AG08395 (cell line): ENCODE measurements at regions not wholly inside any gene's neighbourhood (a gene's known extent, or its start where the extent isn't known, plus 50 kb on each side); places are given as distances from the start of the nearest gene placed in this dataset.
A peak's percentile ranks its signal among the peaks of the same experiment; 100 is the strongest.
"Not testable (repeated sequence)": the region's sequence is repeated elsewhere in the genome, so short reads cannot be mapped to it uniquely, and the experiment has no call there.

Source experiments
- DNase-seq: peaks from one replicate; pipeline ENCODE4 v3.0.0; 2012; ENCODE audit warnings: mixed read lengths, low spot score

GRCh38 chr7:33784000-33784399 lies 121.3 kb upstream of the BMPER start:
- no peak for DNase-seq

GRCh38 chr7:33788531-33788930 lies 116.8 kb upstream of the BMPER start:
- no peak for DNase-seq

GRCh38 chr7:33789871-33790630 lies 115.3 kb upstream of the BMPER start:
- no peak for DNase-seq

DNA sequence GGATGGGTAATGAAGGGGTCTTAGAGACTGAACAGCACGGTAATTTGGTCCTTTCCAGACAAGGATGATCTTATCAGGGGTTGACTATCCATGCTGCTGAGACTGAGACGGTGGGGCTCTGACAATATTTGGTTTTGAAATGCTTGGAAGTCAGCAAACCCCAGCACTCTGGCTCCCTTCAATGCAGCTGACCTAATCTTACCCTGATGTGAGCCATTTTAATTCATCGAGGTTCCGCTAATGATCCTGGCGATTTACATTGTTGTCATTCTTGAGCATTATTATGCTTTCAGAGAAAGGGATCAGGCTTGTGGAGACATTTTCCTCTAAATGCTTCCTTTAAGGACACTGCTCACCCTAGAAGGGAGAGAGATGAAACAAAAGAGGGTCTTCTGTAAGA lies 114.6 kb upstream of the BMPER start:
- DNase-seq = no peak

DNA sequence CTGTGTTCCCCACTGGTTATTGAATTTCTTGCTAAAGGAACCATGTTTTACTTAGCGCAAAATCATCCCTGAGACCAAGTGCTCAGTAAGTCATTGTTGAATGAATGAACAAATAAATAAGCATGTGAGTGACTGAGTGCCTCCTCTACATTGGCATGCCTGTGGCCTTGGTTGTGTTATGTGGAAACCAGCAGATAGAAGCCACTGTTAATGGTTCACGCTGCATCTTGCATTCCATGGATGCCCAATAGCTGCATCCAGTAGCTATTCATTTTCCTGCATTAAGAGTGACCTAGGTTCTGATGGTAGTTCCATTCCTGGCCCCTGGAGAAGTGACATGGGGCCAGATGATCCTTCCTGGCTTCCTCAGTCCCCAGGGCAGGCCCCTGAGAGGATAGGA lies 113.3 kb upstream of the BMPER start:
- no peak for DNase-seq

GRCh38 chr7:33792547-33793105 lies 112.7 kb upstream of the BMPER start:
- no peak for DNase-seq

GRCh38 chr7:33793616-33794015 lies 111.7 kb upstream of the BMPER start:
- no peak for DNase-seq

DNA sequence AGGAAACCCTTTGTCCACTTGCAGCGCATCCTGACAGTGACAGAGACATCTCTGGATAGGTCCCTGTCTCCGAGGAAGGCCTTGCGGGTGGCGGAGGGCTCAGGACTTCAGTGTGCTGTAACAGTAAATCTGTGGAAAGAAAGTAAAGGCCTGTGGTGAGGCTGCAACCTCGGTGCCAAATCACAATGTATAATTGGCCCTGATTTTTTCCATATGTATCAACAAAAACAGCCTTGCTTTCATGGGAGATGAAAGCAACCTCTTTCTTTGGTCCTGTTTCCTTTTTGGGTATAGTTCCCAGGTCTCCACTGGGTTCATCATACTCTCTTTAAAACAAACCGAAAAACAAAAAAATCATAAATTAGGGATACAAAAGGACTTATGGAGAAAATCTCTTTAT lies 110.9 kb upstream of the BMPER start:
- DNase-seq = no peak

GRCh38 chr7:33794959-33795358 lies 110.4 kb upstream of the BMPER start:
- DNase-seq = no peak

GRCh38 chr7:33796538-33796937 lies 108.8 kb upstream of the BMPER start:
- DNase-seq = no peak

- not testable (repeated sequence) for DNase-seq
These were observed 107.8 kb upstream of the BMPER start for GRCh38 chr7:33797512-33797911.

- no peak for DNase-seq
These were observed 106.5 kb upstream of the BMPER start for GRCh38 chr7:33798686-33799325.

- DNase-seq = no peak
These were observed 105.6 kb upstream of the BMPER start for GRCh38 chr7:33799766-33800165.

DNA sequence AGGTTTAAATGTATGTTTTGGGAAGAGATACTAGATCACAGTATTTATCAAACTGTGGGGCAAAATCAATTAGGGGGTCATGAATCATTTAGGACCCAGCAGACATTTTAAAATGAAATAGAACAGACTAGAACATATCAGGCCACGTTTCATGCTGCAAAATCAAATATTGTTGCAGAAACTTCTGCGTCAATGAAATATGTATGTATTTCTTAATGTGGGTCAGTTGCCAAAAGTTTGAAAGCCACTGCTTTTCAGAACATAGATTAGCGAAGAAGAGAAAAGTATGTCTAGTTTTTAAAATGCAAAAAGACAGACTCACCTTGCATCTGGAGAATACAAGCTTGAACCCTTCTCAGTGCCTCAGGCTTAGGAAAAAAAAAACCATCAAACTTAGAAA lies 102.7 kb upstream of the BMPER start:
- no peak for DNase-seq

GRCh38 chr7:33804140-33804660 lies 101.1 kb upstream of the BMPER start:
- DNase-seq = no peak

- peak; percentile 76 for DNase-seq
These were observed 99.6 kb upstream of the BMPER start for GRCh38 chr7:33805630-33806233.

GRCh38 chr7:33806298-33807154 lies 98.8 kb upstream of the BMPER start:
- no peak for DNase-seq

- no peak for DNase-seq
These were observed 98.2 kb upstream of the BMPER start for GRCh38 chr7:33807155-33807530.

DNA sequence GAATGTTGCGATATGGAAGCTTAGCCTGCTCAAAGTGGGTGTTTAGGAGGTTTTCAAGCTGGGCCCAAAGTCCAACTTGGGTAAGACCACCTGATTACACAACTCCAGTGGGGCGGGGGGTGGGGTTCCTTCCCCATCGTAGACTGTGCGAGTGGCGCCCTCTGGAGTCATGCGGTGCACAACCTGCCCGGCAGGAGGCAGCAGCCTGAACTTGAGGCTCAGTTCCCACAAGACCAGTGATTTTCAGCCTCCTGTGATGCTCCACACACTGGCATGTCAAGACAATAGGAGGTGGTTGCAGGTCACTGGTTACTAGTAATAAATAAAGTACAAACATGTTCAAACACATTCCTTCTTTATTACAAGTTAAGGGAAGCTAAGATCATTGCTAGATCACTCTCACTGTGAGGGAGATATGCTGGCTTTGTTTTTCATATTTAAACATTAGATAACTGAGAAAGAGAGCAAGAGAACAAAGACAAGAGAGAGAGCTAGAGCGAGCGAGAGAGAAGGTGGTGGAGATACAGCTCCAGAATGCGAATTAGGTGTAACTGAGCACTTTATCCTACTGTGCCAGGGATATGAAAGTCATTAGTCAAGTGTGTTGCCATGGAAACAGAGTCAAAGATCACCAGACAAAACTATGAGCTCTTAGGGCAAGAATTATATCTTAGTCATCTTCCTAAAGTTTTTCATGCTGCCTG lies 97.4 kb upstream of the BMPER start:
- peak; percentile 73 for DNase-seq

GRCh38 chr7:33809228-33809627 lies 96.1 kb upstream of the BMPER start:
- no peak for DNase-seq

- no peak for DNase-seq
These were observed 95.0 kb upstream of the BMPER start for GRCh38 chr7:33810356-33810755.
